Neural crest cell (in vitro differentiated cells): ENCODE measurements at regions not wholly inside any gene's neighbourhood (a gene's known extent, or its start where the extent isn't known, plus 50 kb on each side); places are given as distances from the start of the nearest gene placed in this dataset.

Source experiments
- DNase-seq: peaks from one replicate; pipeline ENCODE4 v3.0.0; 2021; ENCODE audit warnings: low read depth, mixed read lengths, low spot score
- H3K27ac Mint-ChIP-seq: one replicate; pipeline ENCODE4 v1.8.0; 2021; ENCODE audit warnings: mild to moderate bottlenecking, mixed read lengths; ENCODE audit not compliant: unreplicated experiment
- H3K27me3 Mint-ChIP-seq: 2 replicates; pipeline ENCODE4 v1.8.0; 2021; ENCODE audit warnings: low read depth, mild to moderate bottlenecking, mixed read lengths
- H3K36me3 Mint-ChIP-seq: 2 replicates; pipeline ENCODE4 v1.8.0; 2021; ENCODE audit warnings: low read depth, mild to moderate bottlenecking, mixed read lengths
- H3K4me1 Mint-ChIP-seq: 2 replicates; pipeline ENCODE4 v1.8.0; 2021; ENCODE audit warnings: mixed read lengths
- H3K4me3 Mint-ChIP-seq: one replicate; pipeline ENCODE4 v1.8.0; 2021; ENCODE audit warnings: mild to moderate bottlenecking, mixed read lengths
- H3K9me3 Mint-ChIP-seq: 2 replicates; pipeline ENCODE4 v1.8.0; 2021; ENCODE audit warnings: mixed read lengths
- TF ChIP-seq, protein P1 (sequence below): fragments of 200-600 bp; sonication (generic); conservative IDR thresholded peaks from 2 replicates; pipeline ENCODE4 v1.5.0; 2021; ENCODE audit warnings: antibody characterized with exemption, mild to moderate bottlenecking

GRCh38 chr6:28737750-28738395 is 185.9 kb downstream of the TRIM27 start:
- H3K4me1 Mint-ChIP-seq = peaks cover 6% of the 10 kb centered on the region
- H3K36me3 Mint-ChIP-seq = peaks cover 2% of the 10 kb centered on the region
- peaks cover 88% of the 10 kb centered on the region for H3K27me3 Mint-ChIP-seq
- no peak overlapping the region for H3K4me3 Mint-ChIP-seq
- H3K27ac Mint-ChIP-seq = no peak overlapping the region
- H3K9me3 Mint-ChIP-seq = peaks cover 9% of the 10 kb centered on the region
- DNase-seq = no peak
- TF ChIP-seq, protein P1, sequence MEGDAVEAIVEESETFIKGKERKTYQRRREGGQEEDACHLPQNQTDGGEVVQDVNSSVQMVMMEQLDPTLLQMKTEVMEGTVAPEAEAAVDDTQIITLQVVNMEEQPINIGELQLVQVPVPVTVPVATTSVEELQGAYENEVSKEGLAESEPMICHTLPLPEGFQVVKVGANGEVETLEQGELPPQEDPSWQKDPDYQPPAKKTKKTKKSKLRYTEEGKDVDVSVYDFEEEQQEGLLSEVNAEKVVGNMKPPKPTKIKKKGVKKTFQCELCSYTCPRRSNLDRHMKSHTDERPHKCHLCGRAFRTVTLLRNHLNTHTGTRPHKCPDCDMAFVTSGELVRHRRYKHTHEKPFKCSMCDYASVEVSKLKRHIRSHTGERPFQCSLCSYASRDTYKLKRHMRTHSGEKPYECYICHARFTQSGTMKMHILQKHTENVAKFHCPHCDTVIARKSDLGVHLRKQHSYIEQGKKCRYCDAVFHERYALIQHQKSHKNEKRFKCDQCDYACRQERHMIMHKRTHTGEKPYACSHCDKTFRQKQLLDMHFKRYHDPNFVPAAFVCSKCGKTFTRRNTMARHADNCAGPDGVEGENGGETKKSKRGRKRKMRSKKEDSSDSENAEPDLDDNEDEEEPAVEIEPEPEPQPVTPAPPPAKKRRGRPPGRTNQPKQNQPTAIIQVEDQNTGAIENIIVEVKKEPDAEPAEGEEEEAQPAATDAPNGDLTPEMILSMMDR = no peak

GRCh38 chr6:28738396-28738765 is 185.4 kb downstream of the TRIM27 start:
- no peak overlapping the region for H3K27ac Mint-ChIP-seq
- peaks cover 9% of the 10 kb centered on the region for H3K9me3 Mint-ChIP-seq
- H3K27me3 Mint-ChIP-seq = peaks cover 88% of the 10 kb centered on the region
- DNase-seq = no peak
- TF ChIP-seq, protein P1 = no peak
- H3K36me3 Mint-ChIP-seq = peaks cover 2% of the 10 kb centered on the region
- H3K4me1 Mint-ChIP-seq = peaks cover 6% of the 10 kb centered on the region
- no peak overlapping the region for H3K4me3 Mint-ChIP-seq

DNA sequence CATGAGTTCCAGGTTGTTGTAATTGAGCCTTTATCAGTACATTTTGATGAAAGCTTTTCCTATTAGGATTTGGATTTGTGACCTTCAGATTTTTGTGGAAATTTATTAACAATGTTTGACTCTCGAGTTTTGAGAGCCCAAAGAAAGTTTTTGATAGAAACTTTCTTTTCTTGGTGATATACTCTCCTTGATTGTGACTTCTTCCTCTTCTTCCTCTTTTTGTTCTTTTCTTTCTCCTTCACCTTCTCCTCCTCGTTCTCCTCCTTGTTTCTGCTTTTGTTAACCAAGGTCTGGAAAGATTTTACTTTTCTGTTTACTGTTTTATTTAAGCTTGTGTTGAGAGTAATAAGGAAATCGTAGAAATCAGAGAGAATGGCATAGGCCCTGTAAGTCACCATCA is 182.4 kb downstream of the TRIM27 start:
- Mint-ChIP-seq H3K4me3 (no peak overlapping the region), H3K4me1 (peaks cover 6% of the 10 kb centered on the region), H3K27me3 (peaks cover 87% of the 10 kb centered on the region), H3K9me3 (peaks cover 9% of the 10 kb centered on the region), H3K27ac (no peak overlapping the region), H3K36me3 (peaks cover 2% of the 10 kb centered on the region)
- TF ChIP-seq, protein P1 = no peak
- DNase-seq = no peak

- Mint-ChIP-seq H3K4me1 (peaks cover 6% of the 10 kb centered on the region), H3K9me3 (peaks cover 3% of the 10 kb centered on the region), H3K27ac (no peak overlapping the region), H3K4me3 (peak overlapping the region; percentile 54), H3K36me3 (peaks cover 2% of the 10 kb centered on the region), H3K27me3 (peaks cover 87% of the 10 kb centered on the region)
- DNase-seq = no peak
- TF ChIP-seq, protein P1 = no peak
Observed at GRCh38 chr6:28742668-28743270, 181.0 kb downstream of the TRIM27 start.

- Mint-ChIP-seq H3K4me1 (peaks cover 2% of the 10 kb centered on the region), H3K36me3 (peaks cover 4% of the 10 kb centered on the region), H3K9me3 (peaks cover 3% of the 10 kb centered on the region), H3K27ac (no peak overlapping the region), H3K27me3 (peaks cover 87% of the 10 kb centered on the region), H3K4me3 (no peak overlapping the region)
- DNase-seq = no peak
- TF ChIP-seq, protein P1 = no peak
Observed at GRCh38 chr6:28743271-28743789, 180.5 kb downstream of the TRIM27 start.
